Hepatocyte (in vitro differentiated cells): ENCODE measurements at regions not wholly inside any gene's neighbourhood (a gene's known extent, or its start where the extent isn't known, plus 50 kb on each side); places are given as distances from the start of the nearest gene placed in this dataset.

Source experiments
- EZH2 ChIP-seq: fragments of 200-600 bp; sonication (generic); IDR thresholded peaks from 2 replicates; pipeline ENCODE4 v1.6.1; 2016; ENCODE audit warnings: antibody characterized with exemption, mild to moderate bottlenecking, borderline replicate concordance
- EZH2phosphoT487 ChIP-seq: fragments of 200-600 bp; sonication (generic); IDR thresholded peaks from one replicate; pipeline ENCODE4 v1.6.1; 2018; ENCODE audit warnings: antibody characterized with exemption, mild to moderate bottlenecking, low read depth, moderate library complexity; ENCODE audit not compliant: unreplicated experiment, severe bottlenecking
- TF ChIP-seq, protein P1 (sequence below): fragments of 200-600 bp; sonication (generic); IDR thresholded peaks from 2 replicates; pipeline ENCODE4 v1.5.1; 2016; ENCODE audit warnings: antibody characterized with exemption, mild to moderate bottlenecking; ENCODE audit not compliant: poor library complexity

DNA sequence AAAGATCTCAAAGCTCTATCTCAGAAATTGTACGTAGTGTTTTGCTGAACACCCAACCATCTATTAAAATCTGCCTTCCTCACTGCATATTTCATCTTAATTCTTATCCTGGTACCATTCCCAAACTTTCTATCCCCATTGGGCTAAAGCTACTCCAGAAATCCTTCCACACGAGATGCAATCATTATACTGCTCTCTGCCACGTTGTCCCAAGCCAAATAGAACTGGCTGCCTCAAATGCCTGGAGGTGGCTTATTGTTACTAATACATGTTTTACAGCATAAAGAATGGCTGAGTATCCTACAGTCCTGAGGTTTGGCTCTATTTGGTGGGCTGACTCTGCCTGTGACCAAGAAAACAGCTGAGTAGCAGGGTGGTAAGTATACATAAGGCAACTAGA lies 306.0 kb upstream of the ACVR2A start:
- TF ChIP-seq, protein P1, sequence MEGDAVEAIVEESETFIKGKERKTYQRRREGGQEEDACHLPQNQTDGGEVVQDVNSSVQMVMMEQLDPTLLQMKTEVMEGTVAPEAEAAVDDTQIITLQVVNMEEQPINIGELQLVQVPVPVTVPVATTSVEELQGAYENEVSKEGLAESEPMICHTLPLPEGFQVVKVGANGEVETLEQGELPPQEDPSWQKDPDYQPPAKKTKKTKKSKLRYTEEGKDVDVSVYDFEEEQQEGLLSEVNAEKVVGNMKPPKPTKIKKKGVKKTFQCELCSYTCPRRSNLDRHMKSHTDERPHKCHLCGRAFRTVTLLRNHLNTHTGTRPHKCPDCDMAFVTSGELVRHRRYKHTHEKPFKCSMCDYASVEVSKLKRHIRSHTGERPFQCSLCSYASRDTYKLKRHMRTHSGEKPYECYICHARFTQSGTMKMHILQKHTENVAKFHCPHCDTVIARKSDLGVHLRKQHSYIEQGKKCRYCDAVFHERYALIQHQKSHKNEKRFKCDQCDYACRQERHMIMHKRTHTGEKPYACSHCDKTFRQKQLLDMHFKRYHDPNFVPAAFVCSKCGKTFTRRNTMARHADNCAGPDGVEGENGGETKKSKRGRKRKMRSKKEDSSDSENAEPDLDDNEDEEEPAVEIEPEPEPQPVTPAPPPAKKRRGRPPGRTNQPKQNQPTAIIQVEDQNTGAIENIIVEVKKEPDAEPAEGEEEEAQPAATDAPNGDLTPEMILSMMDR: no peak
- TF ChIP-seq EZH2phosphoT487: no peak
- TF ChIP-seq EZH2: no peak
